Pancreas (tissue), 10 donors: ENCODE measurements at regions not wholly inside any gene's neighbourhood (a gene's known extent, or its start where the extent isn't known, plus 50 kb on each side); places are given as distances from the start of the nearest gene placed in this dataset.

ENCODE experiments used
- ATAC-seq, 4 donors: fragments of 200-7000 bp; cut with Tn5 transposase; one replicate each; pipeline versions ENCODE4 v1.8.0 to v1.9.1; 2020; ENCODE audit warnings: mild to moderate bottlenecking in 4 of 4, moderate library complexity in 4 of 4
- DNase-seq, 6 donors: peaks; one replicate each; pipeline ENCODE4 v3.0.0-alpha.2; 2020
- FAIRE-seq: peaks from 2 replicates; lab custom pipeline; 2012; peaks lifted over from hg19 to GRCh38; lab: Jason Lieb, UNC
- H3K27ac ChIP-seq, 4 donors: fragments of 200-600 bp; sonication (generic); 1 replicate in 3 of 4; 2 replicates in 1 of 4; pipeline versions ENCODE4 v1.5.0 to v1.8.0; 2020
- H3K27me3 ChIP-seq, 4 donors: fragments of 200-600 bp; one replicate each; pipeline ENCODE4 v1.8.0; 2021
- H3K36me3 ChIP-seq, 3 donors: fragments of 200-600 bp; sonication (generic) in 1 of 3; one replicate each; pipeline versions ENCODE4 v1.5.0 to v1.8.0; 2020 to 2021
- H3K4me1 ChIP-seq, 3 donors: fragments of 200-600 bp; one replicate each; pipeline ENCODE4 v1.8.0; 2021
- H3K4me3 ChIP-seq, 4 donors: fragments of 200-600 bp; sonication (generic) in 2 of 4; one replicate each; pipeline versions ENCODE4 v1.5.0 to v1.8.0; 2020 to 2021
- H3K9me3 ChIP-seq, 4 donors: fragments of 200-600 bp; one replicate each; pipeline ENCODE4 v1.8.0; 2021
- CTCF ChIP-seq, 4 donors: fragments of 200-600 bp; sonication (generic) in 3 of 4; IDR thresholded peaks; one replicate each; pipeline versions ENCODE4 v1.5.0 to v1.8.0; 2021; ENCODE audit warnings: antibody characterized with exemption in 4 of 4
- WGBS, 2 donors: extraction: QIAGEN DNeasy Blood & Tissue Kit; methylation state at CpG; one replicate each; pipeline ENCODE4 v1.1.7; 2013; 5-methylcytosine and 5-hydroxymethylcytosine counted together
- intact Hi-C, 3 donors: fragments of 100-400 bp; cut with DNase I; formaldehyde crosslinking; loops; one replicate each; pipeline versions ENCODE4 v1.11.1 to v1.14.2; 2022
- donor health status: healthy with polysubstance abuse.
- donor health status: DM: no; HTN: no; CAD: no; lungs with moderate emphysema.
- donor health status: DM: no; HTN: no; CAD: no.
- donor health status: control.
- donor health status: control.
- donor health status: Bipolar disorder and iron deficiency.
- donor health status: DM: yes; HTN: yes; CAD: no.
- donor health status: DM: no; HTN: no; CAD: no.
- donor health status: DM: no; HTN: no; CAD: no.
- donor health status: DM: yes; HTN: yes; CAD: no.

- intact Hi-C loops = no loop called here
- Histone ChIP-seq H3K9me3 (no peaks in the 10 kb centered on the region), H3K27ac (no peak overlapping the region), H3K4me3 (no peak overlapping the region), H3K4me1 (no peaks in the 10 kb centered on the region), H3K36me3 (no peaks in the 10 kb centered on the region), H3K27me3 (no peaks in the 10 kb centered on the region)
- FAIRE-seq (no peak), ATAC-seq (no peak), DNase-seq (no peak)
- TF ChIP-seq CTCF (IDR thresholded peaks at IDR 0.05) = no peak
- 51 to 54% methylated on average over 6 of the region's 6 CpGs for WGBS, 2 donors
These were observed 201.7 kb upstream of the BCL6 start for GRCh38 chr3:187946981-187947380.

DNA sequence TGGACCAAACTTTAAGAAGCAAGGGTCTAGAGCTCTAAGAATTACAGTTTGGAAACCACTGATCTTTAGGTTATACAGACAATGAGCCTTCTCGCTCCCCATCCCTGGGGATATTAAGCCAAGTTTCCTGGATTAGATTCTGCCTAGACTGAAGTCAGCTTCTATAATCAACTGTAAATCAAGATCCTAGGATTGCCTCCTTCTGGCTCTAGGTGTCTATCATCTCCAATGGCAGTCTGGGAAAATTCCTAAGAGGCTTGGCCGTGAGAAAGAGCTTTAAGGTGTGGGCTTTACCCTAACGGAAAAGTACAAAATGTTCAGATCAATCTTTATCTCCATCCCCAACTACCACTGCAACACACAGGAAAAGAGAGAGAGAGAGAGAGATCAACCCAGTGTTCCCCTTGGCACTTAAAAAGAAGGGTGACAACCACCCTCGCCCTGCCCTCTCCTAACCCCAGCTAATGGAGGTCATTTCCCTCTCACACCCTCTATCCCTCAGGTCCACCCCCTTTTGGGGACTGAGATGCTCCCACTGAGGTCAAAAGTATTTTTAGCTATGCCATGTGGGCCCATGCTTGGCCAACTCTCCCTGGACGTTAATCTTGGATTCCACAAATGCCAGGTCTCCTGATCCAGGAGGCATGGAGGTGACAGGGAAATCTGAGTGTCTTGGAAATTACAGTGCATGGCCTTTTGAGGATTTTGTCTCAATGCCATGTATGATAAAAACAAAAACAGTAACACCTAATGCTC lies 202.8 kb upstream of the BCL6 start:
- Histone ChIP-seq H3K36me3 (no peaks in the 10 kb centered on the region), H3K9me3 (no peaks in the 10 kb centered on the region), H3K4me3 (no peak overlapping the region), H3K4me1 (no peaks in the 10 kb centered on the region), H3K27ac (no peak overlapping the region), H3K27me3 (no peaks in the 10 kb centered on the region)
- ATAC-seq = no peak
- DNase-seq = no peak
- FAIRE-seq = no peak
- TF ChIP-seq CTCF (IDR thresholded peaks at IDR 0.05) = no peak
- 82 to 89% methylated on average over 5 of the region's 5 CpGs for WGBS, 2 donors
- intact Hi-C loops = no loop called here

- no peak overlapping the region for H3K27ac ChIP-seq
- no peak for TF ChIP-seq CTCF (IDR thresholded peaks at IDR 0.05)
- no peaks in the 10 kb centered on the region for H3K4me1 ChIP-seq
- DNase-seq (no peak), ATAC-seq (no peak), FAIRE-seq (no peak)
- no peaks in the 10 kb centered on the region for H3K9me3 ChIP-seq
- intact Hi-C loops = no loop called here
- no peaks in the 10 kb centered on the region for H3K27me3 ChIP-seq
- no peaks in the 10 kb centered on the region for H3K36me3 ChIP-seq
- no peak overlapping the region for H3K4me3 ChIP-seq
- WGBS, 2 donors = 92% methylated on average over 4 of the region's 4 CpGs
These were observed 204.0 kb upstream of the BCL6 start for GRCh38 chr3:187949093-187949820.

DNA sequence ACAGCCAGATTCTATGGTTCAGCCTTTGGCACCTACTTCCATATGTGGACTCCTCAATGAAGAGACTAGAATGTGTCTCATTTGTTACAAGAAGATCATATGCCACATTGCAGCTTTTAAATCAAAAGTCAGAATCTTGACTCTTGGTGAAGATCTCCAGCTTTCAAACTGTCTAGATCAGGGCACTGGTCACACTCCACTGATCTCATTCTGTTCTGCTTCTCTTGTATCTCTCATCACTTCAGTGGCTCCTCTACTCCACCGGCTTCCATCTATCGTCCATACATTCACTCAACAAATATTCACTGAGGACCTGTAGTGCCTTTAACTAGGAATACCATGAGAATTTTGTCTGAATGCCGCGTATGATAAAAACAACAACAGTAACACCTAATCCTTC lies 203.3 kb upstream of the LPP start:
- H3K27ac ChIP-seq = no peak overlapping the region
- H3K9me3 ChIP-seq = no peaks in the 10 kb centered on the region
- H3K36me3 ChIP-seq = no peaks in the 10 kb centered on the region
- no peak for DNase-seq
- intact Hi-C loops = no loop called here
- H3K4me1 ChIP-seq = no peaks in the 10 kb centered on the region
- no peak for TF ChIP-seq CTCF (IDR thresholded peaks at IDR 0.05)
- H3K4me3 ChIP-seq = no peak overlapping the region
- 90 to 95% methylated on average over 4 of the region's 4 CpGs for WGBS, 2 donors
- no peak for ATAC-seq
- FAIRE-seq = no peak
- no peaks in the 10 kb centered on the region for H3K27me3 ChIP-seq
